Left lobe of liver (tissue), 2 donors: ENCODE measurements at regions not wholly inside any gene's neighbourhood (a gene's known extent, or its start where the extent isn't known, plus 50 kb on each side); places are given as distances from the start of the nearest gene placed in this dataset.

Experiments
- ATAC-seq: fragments of 200-7000 bp; cut with Tn5 transposase; one replicate; pipeline ENCODE4 v1.9.1; 2020; ENCODE audit warnings: mild to moderate bottlenecking, moderate library complexity
- DNase-seq: peaks from one replicate; pipeline ENCODE4 v3.0.0-alpha.2; 2020; ENCODE audit warnings: low spot score
- donor health status: DM: no; HTN: no; CAD: no; lungs with moderate emphysema.
- donor health status: DM: no; HTN: yes; CAD: no.

- ATAC-seq (peak; percentile 24), DNase-seq (no peak)
Measured at GRCh38 chr16:85381738-85382592, 231.2 kb upstream of the GSE1 start.

DNA sequence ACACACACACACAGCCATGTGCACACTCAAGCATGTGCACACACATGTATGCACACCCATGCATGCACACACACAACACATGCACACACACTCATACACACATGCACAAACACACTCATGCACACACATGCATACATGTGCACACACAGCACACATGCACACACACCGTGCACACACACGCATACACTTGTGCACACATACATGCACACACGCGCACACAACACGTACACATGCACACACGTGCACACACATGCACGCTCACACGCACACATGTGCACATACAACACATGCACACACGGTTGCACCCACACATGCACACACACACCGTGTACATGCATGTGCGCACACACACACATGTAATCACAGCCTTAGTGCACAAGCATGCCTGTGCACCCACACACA lies 230.4 kb upstream of the GSE1 start:
- ATAC-seq (no peak), DNase-seq (no peak)

- DNase-seq (no peak), ATAC-seq (no peak)
Measured at GRCh38 chr16:85383836-85384832, 229.0 kb upstream of the GSE1 start.

DNA sequence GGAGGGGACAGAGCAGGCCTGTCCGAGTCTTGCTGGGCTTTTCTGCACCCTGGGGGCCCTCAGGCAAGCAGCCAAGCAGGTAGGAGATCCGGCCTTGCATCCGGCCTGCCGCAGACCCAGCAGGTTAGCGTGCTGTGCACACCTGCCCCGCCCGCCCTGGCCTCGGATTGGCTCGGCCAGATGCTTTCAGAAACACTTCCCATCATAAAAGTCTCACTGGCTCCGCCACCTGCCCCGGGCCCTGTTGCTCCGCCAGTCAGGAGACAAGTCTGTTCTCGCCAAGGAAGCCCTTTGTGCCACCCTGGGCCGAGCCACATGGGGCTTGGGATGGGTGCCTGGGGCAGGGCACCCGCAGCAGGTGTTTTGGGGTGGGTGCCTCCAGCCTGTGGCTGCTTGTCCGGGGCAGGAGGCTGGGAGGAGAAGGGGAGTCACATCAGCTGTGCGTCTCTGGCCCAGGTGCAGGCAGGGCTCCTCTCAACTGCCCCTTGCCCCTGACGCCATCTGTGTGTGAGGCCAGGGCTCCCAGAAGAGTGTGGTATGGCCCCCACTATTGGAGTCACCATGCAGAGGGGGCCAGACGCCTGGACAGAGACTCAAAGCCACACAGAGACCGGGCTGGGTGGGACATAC lies 228.2 kb upstream of the GSE1 start:
- no peak for ATAC-seq
- DNase-seq, result no peak

DNA sequence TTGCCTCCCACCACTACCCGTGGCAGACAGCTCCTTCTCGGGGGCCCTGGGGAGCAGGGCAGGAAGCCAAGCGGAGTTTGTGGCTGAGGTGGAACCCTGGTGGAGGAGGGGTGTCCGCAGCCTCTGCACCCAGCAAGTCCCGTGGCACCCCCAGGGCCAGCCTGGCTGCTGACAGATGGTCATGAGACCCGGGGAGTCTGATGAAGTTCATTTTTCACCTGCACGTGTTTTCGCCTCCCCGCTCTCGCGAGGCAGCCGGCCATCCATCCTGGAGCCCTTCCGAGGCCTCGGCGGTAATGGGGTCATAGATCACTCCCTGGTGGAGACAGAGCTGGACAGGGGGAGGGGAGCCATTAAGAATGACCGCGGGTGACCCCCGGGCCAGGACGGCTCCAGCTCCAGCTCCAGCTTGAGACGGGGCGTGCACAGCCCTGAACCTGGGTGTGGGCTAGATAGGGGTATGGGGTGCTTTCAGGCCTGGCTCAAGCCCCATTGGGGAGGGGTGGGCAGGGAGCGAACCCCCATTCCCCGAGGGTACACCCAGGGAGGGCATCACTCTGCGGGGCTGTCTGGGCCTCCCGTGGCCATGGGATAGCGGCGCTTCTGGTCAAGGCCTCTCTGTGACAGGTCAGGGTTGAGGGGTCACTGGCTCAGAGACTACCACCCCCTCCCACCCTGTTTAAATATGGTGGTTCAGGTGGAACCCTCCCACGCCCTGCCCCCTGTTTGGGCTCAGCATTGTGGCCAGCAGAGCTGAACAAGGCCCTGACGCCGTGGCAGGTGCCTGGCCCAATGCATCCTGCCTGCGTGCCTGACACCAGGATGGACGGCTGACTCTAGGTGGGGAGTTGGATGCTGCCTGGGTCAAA lies 227.4 kb upstream of the GSE1 start:
- peak; percentile 54 for ATAC-seq
- peak; percentile 47 for DNase-seq

GRCh38 chr16:85386467-85387170 lies 226.5 kb upstream of the GSE1 start:
- ATAC-seq, result no peak
- DNase-seq, result peak; percentile 41

DNA sequence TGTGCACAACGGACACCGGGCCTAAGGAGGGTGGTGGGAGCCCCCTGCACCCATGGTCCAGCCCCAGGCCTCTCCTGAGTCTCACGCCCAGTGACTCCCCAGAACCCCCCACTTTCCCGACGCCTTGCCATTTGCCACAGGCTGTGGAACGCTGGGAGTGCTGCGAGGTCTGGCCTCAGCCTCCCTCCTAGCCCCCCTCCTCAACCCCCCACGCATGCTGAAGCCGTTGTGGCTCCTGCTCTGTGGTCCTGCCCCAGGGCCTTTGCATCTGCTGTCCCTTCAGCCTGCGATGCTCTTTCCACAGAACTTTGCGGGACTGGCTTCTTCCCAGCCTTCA lies 226.0 kb upstream of the GSE1 start:
- DNase-seq (no peak), ATAC-seq (no peak)

- ATAC-seq, result no peak
- DNase-seq, result no peak
Measured at GRCh38 chr16:85387731-85388295, 225.3 kb upstream of the GSE1 start.

GRCh38 chr16:85389679-85390470 lies 223.2 kb upstream of the GSE1 start:
- peak; percentile 43 for DNase-seq
- no peak for ATAC-seq

DNA sequence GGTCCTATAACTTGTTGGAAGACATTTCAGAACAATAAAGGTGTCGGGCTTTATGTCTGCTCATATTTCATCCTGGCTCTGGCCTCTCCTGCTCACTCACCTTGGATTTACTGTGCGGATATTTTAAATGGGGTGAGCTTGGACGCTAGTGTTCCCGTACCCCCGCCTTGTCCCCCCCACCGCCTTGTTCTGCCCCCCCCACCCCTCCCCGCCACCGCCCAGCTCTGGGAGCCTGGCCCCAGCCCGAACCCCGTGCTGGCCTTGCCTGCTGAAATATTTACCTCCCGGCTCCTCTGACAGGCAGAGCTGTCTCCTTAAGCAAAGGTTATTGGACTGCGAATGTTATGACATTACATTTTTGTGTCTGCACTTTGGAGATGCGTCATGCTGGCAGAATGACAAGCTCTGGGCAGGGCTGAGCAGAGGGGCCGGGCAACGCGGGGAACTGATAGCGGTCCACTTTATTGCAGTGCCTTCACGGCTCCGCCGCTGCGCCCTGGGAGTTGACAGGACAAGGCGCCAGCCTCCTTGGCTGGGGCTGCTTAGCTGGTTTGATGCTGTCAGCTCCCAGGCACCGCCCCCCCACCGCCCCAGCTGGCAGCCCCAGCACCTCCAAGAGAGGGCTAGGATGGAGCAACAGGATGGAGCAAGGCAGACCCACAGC lies 222.5 kb upstream of the GSE1 start:
- peak; percentile 91 for DNase-seq
- ATAC-seq, result peak; percentile 86

- peak; percentile 41 for DNase-seq
- no peak for ATAC-seq
Measured at GRCh38 chr16:85391175-85391707, 221.9 kb upstream of the GSE1 start.

GRCh38 chr16:85391769-85392583 lies 221.1 kb upstream of the GSE1 start:
- DNase-seq, result peak; percentile 40
- ATAC-seq, result no peak

DNA sequence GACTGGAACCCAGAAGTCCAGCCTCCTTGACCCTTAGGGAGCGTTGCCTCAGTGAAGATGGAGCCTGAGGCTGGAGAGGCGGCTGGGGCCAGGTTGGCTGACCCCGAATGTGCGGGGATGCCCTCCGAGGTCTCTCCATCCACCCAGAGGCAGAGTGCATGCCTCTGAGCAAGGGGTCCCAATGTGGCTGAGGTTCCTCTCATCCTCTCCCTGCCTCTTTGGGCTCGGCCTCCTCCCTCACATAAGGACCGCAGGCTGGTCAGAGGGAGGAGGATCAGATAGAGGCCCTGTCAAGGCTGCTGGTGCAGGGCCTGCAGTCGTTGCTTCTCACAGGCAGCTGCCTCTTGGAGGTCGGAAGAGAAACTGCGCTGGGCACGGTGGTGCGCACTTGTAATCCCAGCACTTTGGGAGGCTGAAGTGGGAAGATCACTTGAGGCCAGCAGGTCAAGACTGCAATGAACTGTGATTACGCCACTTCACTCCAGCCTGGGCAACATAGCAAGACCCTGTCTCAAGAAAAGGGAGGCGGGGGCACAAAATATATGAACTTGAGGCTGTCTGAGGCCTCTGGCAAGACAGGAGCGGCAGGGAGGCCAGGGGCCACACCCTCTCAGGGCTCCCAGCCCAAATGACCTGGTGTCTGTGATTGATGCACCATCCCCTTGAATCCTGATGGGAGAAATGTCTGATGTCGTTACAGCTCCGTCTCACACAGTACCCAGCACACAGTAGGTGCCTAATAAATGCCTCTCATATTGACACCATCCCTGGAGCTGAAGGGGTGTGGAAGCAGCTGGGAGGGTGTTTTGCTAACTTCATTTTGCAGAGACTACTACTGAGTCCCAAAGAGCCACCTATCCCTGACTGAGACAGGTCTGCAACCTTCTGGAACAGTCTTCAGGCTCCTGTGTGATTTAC lies 220.1 kb upstream of the GSE1 start:
- DNase-seq (peak; percentile 38), ATAC-seq (no peak)

- ATAC-seq (peak; percentile 26), DNase-seq (peak; percentile 53)
Measured at GRCh38 chr16:85393674-85394451, 219.3 kb upstream of the GSE1 start.
